GOT3 (cell line): ENCODE measurements at regions not wholly inside any gene's neighbourhood (a gene's known extent, or its start where the extent isn't known, plus 50 kb on each side); places are given as distances from the start of the nearest gene placed in this dataset.

ENCODE experiments used
- DNase-seq: peaks from one replicate; lab custom pipeline; 2025; ENCODE audit warnings: mixed read lengths; lab: John Stamatoyannopoulos, UW

DNA sequence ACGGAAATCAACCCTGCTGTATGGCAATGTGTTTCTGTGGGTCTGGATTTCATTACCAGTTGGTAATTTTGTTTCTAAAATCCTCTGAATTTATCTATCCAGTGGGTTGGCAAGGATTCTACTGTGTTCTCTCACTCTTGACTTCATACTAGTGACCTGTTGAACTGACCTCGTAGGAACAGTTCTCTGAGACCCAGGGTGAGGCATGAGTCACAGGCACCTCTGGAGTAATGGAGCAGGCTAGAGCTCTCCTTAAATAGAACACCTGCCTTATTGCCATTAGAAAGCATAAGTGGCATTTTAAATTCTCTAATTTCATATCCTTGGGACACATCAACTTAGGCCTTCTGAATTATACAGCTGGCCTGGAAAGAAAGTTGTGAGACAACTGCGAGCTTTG, 258.3 kb upstream of the NAV3 start:
- no peak for DNase-seq

DNA sequence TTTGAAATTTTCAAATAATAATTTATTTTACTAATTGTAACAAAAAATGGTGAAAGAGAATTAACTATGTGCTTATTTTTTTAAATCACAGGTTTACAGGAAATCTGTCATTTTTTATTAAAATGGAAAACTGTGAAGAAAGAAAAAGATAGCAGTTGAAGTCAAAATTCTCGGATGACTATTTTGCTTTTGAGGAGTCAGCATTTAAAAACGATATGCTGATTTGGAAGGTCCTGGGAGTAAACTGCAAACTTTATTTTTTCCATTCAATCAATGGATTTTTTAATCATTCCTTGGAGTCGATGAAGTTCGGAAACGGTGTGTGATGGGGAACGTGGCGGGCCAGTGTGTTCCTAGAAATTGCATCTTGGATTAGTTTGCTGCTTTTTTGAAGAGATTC, 258.9 kb upstream of the NAV3 start:
- DNase-seq: no peak

DNA sequence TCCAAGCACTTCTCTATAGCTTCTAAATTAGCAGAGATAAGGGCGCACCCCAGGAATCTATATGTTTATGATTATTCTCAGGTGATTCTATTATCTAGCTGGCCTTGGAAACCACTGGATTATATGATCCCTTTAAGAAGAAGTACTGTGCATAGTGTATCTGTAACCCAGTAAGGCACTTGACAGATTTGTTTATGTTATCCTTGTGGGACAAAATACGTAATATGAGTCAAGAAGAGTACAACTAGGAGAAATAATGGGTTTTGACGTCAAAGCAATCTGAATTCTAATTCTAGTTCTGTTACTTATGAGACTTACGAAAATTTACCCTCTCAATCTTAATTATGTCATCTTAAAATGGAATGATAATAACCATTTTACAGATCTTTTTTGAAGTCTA, 259.6 kb upstream of the NAV3 start:
- no peak for DNase-seq

DNA sequence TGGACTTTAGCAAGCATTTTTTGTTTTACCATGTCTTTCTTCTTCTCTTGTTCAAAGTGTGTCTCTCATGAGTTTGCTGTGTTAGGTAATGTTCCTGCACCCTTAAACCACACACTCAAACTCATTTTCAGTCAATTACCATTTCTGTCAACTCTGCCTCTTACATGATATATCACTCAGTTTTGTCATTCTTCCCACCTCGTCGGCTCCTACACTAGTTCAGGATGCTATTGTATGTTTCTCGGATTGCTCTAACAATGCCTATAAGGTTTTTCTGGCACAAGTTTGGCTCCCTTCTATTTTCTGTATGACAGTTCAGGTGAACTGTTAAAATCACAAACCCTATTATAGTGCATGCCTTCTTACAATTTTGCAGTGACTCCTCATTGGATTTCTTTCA, 260.8 kb upstream of the NAV3 start:
- no peak for DNase-seq

DNA sequence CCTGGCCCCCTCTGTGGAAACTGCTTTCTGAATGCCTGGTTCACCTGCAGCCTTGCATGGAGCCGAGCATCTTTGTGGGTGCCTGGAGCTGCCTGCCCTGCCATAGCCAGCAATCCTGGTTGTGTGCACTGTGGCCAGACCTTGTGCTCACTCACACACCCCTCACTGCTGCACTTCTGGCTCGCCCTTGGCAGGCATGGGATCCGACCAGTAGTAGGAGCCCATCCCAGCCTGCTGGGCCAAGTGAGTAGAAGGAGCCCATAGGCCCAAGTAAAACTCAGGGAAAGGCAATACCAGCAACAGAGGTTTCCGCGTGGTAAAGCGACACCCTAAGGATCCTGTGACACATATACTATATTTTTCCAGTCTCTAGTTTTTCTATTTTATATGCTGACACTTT, 270.0 kb upstream of the NAV3 start:
- DNase-seq: no peak

DNA sequence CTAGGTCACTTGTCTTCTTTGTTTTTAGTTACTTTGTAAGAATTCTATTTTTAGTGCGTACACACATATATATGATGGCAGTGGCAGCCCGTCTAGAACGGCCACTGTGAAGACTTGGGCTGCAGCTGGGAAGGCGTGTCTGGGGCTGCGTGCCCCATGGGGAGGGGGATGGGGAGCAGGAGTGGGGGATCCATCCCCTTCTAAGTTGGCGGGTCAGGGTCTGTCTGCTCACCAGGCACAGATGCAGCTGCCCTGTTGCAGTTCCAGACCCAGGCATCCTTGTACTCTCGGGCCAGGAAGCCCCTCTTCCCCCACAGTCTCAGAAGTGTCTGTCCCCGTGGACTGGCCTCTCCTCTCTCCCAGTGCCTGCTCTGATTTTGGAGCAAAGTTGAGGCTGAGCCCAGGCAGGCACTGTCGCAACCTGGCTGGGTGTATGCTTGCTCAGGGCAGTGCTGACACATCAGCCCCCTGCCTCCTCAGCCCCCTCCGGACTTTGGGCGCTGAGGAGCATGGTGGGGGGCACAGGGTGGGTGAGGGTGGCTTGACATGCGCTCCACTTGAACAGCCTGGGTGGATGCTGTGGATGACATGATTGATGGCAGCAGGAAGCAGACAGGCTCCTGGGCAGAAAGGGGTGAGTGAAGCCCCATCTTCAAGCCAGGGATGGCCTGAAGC, 271.2 kb upstream of the NAV3 start:
- no peak for DNase-seq

DNA sequence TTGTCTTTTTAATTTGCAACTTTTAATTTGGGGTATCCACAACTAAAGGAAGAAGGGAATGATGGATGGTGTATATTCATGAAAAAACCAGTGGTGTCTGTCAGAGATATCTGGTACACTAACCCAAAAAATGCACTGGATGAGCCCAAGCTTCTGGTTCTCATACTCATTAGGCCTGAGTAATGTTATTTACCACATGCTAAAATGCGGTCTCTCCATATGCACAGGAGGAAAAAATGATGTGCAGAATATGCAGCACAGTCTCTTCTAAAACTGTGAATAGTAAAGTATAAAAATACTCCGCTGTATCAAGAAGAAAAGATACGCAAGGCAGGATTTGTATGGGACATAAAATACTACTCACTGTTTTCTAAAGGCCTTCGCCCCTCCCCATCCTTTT, 275.6 kb upstream of the NAV3 start:
- DNase-seq: no peak

DNA sequence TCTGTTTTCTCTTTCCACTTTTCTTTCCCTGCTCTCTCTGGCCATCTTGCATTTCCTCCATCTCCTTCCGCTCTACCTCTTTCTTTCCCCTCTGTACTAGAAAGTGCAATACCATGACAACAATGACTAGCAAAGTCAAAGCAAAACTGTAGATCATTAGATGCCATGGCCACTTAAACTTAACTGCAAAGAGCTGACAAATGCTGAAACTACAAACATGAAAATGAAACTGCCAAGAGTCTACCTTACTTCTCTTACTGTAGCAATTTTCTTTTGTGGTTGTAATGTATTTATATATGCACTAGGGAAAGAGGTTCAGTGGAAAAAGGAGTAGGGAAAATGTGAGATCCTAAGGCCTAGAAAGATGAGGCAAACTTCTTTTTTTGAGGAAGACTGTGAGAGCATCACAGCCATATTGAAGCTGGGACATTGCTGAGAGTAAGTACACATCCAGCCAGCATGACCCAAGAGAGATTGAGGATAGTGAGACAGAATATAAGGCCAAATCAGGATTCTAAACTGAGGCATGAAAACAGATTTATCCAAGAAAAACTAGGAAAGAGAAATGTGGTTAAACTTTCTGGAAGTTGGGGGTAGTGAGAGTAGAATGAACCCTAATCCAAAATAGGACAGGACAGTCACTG, 276.6 kb upstream of the NAV3 start:
- DNase-seq: no peak

DNA sequence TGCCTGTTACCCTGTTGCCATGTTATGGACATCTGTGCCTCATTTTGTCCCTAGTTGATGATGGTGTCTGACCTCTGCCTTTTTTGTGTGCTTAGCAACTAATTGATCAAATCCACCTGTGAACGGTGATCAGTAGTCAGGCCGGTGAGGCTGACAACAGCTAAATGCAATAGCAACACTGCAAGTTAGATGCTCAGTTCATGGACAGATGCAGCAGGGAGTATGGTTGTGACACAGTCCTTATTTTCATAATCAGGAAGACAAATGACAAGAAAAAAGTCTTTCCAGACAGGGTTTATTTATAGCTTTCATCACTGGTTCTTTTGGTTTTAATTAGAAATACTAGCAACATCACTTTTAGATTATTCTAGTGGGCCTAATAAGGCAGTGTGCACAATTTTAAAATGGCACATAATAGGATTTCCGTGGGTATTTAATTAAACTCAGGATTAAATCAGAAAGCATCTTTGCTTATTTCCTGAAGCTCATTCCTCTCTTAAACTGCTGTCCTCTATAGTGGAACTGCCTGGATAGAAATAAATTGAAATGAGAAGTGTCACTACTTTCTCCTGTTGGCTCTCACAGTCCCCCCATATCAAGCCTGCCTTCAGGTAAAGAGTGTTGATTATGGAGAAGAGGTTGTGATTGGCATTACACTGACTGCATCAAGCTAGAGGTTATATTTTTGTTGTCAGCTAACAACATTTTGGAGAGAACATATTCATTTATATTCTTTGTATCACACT, 281.1 kb upstream of the NAV3 start:
- no peak for DNase-seq

DNA sequence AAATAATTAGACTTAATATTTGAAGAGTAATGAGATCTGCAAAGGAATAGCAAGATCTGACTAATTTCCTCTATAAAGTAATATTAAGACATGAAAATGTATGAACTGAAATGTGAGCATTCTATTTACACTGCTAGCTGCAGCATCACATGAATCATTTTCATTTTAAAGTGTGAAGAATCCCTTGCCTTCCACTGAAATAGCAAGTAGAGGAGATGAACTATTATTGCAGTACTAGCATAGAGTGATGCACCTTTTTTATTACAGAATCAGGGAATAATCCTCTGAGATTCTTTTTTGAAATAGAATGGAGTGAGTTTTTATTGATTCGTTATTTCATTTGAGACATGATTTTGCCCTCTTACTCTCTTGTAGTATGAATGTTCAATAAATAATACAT, 281.9 kb upstream of the NAV3 start:
- no peak for DNase-seq

DNA sequence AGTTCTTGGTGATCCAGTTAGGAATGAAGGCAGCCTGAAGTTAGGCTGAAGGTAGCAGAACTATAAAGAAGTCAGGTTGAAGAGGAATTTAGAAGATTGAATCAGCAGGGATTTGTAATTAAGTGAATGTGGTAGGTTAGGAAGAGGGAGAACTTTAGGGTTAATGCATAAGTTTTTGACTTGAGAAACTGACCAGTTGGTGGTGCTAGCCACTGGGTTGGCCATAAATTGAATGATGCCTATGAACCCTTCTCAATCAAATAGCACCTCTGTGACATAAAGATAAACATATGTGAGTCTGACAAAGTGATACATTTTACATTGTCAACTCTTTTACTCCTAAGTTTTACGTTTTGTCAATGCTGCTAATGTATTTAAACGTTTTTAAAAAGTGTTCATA, 290.6 kb upstream of the NAV3 start:
- no peak for DNase-seq

DNA sequence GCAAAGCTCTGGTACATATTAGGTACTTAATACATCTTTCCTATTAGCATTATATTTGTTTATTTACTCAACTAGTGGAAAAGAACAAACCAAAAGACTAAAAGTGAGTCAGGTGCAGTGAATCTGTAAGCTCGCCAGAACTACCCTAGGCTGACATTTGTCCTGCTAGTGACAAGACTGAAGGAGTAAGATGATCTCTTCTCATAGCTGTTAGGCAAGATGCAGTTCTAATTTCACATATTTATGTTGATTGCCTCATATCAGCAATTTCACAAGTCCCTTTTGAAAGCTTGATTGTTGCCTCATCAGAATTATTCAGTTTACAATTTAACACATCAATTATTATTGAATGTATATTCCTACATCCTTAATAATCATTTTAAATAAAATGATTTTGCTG, 293.0 kb upstream of the NAV3 start:
- no peak for DNase-seq

DNA sequence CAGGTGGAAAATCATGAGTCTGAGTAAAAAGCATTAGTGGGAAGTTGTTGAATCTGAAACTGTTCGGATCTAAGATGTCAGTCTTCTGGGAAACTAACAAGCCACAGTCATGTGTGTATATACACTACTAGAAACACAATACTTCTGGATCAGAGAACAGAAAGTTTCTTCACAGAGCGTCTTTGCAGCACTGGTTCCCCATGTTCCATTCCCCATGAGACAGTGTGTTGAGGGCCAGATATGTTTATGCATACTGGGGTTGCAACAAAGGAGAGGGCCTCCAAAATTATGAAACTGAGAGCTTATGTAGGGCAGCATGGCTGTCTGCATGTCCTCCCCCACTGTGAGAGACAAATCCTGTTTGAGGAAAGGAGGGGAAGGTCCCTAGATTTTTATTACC, 295.0 kb upstream of the NAV3 start:
- no peak for DNase-seq

DNA sequence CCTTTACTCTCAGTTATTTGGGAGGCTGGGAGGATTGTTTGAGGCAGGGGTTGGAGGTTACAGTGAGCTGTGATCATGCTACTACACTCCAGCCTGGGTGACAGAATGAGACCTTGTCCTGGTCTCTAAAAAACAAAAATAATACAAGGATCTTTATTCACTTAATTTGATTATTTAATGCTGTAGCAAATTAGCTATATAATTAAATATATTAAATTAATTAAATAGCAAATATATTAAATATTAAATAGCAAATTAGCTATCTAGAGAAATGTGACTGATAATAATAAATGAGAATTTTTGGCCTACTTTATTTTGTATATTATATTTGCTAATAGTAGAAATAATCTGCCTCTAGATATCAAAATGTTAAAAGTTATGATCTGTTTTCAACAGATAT, 298.8 kb upstream of the NAV3 start:
- no peak for DNase-seq

DNA sequence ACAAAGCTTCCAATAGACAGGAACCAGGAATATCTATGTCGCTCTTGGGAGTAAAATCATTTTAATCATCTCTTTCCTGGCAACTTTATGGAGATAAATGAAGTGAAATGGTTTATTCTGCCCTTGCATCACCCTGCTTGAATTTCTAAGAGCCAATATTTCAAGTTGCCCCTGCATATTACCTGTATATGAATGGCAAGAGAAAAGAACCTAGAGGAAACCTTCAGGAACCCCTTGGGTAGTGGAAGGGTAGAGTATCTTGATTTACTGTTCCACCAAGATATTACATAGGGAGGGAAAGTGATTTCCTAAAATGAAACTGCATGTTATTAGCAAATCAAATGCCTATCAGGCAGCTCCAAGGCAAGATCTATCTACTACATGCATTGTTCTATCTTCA, 308.4 kb upstream of the NAV3 start:
- DNase-seq: no peak

DNA sequence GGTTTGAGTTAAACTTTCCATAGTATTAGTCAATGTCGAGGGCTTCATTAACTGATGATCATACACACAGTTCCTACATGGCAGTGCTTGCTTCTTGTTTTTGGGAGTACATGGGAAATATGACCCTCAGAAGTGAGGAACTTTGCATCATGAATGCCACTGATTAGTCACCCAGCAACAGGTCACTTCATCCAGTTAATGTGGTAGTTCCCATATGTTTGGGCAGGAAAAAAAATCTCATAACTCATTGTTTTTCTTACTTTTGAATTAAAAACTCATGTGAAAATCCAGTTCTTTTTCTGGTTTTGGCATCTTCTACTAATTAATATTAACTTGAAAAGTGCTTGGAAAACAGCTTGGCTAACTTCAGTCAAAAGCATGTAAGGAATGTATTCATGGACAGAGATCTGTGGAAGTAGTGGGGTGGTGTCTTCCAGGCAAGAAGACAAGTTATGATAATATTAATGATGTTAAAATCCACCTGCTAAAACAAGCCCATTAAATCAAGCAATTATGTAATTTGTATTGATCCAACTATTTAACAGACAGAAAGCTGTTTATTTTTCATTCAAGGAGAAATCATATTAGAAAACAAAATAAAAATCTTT, 309.1 kb upstream of the NAV3 start:
- no peak for DNase-seq

DNA sequence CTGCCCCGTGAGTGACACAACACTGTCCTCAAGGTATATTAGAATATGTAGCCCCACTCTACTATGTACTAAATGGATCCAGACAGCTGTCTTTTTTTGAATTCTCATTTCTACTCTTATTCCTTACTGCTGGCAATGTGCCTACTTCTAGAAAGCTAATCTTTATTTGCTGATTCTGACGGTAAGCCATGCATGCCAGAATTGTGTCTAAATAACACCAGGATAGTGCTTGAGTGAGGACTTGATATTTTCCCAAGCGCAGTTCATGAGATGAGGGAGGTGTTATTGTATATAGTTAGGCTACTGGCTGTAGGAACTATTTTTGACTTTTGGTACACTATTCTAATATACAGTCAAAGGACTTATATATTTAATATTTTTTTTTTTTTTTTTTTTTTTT, 316.2 kb upstream of the NAV3 start:
- DNase-seq: no peak

DNA sequence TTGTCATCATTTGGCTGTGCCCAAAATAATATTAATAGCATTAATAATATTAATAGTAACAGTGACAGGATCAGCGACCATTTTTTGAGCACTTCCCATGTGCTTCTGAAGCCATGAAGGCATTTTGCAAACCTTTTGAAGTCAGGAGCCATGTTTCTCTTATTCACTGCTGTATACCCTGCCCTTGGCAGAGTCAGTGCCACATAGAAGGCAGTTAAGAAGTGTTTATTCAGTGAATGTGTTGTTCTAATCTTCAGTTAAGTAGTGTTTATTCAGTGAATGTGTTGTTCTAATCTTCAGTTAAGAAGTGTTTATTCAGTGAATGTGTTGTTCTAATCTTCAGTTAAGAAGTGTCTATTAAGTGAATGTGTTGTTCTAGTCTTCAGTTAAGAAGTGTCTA, 319.7 kb upstream of the NAV3 start:
- DNase-seq: no peak

DNA sequence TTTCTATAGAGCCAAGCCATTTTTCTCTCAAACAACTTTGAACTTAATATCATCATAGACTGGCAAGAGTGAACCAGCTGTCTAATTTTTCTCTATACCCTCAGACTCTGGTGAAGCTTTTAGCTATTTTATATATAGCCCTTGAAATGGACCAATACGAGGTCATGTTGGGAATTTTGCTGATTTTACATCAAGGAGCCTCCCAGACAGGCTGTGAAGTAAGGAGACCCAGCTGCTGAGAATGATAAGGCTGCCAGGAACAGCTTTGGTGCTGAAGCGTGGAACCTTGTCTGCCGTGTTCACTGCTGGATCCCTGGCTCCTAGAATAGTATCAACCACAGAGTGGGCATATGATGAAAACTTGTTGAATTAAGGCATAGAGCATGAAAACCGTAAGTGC, 326.2 kb upstream of the NAV3 start:
- DNase-seq: no peak

DNA sequence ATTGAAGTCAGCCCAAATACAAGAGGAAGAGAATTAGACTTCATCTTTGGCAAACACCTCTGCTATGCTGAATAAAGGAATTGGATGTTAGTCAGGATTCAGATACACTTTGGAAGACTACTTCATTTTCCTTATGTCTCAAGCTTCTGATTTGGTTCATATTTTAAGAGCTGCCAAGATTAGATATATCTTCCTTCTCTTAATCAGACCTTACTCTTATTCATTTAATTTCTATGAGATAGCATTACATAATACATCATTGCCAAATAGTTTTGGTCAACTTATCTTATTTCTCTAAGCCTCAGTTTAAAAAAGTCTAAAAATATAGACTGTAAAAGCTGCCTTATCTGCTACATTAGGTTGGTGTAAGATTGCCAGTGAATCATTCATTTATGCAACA, 330.6 kb upstream of the NAV3 start:
- DNase-seq: no peak

DNA sequence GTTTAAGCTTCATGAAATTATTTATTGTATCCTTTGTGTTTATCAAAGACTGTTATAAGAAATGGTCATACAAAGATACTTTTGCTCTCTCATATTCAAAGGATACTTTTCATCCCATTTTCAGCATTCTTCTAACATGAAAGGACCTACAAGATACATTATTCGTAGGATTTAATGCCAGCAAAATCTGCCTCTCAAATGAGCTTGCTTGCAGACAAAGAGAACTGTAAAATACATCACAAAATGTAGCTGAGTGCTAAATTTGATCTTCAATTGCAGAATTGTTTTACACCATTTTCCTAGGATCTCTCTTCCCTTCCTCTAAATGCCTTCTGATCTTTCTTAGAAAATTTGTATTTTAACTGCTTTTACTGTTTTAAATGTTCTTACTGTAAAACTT, 333.0 kb upstream of the NAV3 start:
- no peak for DNase-seq

DNA sequence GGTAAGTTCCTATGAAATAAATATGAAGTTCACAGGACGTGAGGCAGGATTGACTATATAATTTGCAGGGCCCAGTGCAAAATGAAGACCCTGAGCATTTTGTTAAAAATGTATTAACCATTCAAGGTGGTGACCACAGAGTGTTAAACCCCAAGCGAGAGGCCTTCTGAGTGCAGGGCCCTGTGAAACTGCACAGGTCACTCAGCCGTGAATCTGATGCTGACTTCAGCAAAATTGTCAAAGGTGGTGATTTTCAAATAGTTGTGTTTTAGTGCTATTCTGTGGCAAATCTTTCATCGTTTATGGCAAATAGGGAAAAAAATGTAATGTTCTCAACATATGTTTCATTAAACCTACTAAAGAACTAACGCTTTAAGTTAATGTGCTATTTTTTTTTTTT, 334.0 kb upstream of the NAV3 start:
- no peak for DNase-seq

DNA sequence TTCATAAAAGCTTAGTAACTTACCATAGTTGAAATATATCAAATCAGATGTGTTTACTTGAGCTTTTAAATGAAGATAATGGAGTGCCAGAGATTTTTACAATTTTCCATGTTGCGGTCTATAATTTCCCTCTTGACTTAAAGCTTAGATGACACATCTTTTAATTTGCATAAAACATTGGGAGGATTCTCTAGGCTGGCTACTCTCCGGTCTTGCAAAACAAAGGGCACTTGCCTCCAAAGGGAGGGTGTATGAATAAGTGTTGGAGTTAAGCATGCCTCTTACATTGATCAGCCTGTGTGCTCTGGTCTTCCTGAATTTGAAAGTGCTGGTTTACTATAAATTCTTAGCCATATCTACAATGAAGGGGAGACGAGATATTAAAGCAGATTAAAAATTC, 336.4 kb upstream of the NAV3 start:
- peak; percentile 67 for DNase-seq
